ENCODE measurements at regions not wholly inside any gene's neighbourhood (a gene's known extent, or its start where the extent isn't known, plus 50 kb on each side); places are given as distances from the start of the nearest gene placed in this dataset.
"Not testable (repeated sequence)": the region's sequence is repeated elsewhere in the genome, so short reads cannot be mapped to it uniquely, and the experiment has no call there.

DNA sequence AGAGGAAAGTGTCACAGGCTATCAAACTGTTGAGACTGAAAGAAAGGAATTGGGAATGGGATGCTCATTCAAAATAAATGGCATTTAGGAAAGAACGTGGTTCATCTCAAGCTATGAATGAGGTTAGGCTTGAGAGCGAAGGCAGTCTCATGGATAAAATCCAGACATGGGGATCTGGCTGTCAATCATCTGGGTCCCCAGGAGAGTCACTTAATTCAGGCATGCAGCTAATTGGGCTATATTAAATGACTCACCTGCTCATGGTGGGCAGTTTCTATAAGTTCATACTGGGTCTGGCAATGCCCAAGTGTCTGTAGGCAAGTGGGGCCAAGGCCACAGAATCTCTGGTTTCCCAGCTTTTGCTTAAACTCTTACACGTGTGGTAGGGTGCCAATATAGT is 286.5 kb upstream of the SEMA6A start:
- DNase-seq, result no peak

DNA sequence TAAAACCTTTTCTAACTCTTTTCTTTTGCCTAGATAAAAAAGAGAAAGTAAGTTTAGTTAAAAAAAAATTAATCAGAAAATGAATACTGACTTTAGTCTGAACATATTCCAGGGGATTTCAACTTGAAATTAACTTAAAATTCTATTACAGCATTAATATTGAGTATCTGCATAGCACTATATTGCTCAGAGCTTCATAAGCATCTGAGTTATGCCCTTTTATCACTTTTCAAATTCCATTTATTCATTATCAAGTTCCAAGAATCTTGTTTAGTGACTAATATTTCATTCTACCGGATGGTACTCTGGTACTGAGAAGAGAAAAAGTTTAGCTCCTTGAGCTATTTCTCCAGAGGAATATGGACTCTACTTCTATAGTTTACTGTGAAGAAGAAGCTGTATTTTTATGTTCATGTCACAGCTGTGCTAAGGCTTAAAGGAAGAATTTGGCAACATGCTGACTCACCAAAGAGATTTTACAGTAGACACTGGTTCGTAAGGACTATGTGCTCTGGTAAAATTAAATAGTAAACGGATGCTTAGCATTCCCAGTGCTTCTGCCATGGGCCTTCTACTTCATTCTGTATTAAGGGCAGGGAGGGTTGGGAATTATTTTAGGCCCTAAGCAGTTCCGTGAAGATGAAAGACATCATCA is 285.2 kb upstream of the SEMA6A start:
- DNase-seq, result no peak

DNA sequence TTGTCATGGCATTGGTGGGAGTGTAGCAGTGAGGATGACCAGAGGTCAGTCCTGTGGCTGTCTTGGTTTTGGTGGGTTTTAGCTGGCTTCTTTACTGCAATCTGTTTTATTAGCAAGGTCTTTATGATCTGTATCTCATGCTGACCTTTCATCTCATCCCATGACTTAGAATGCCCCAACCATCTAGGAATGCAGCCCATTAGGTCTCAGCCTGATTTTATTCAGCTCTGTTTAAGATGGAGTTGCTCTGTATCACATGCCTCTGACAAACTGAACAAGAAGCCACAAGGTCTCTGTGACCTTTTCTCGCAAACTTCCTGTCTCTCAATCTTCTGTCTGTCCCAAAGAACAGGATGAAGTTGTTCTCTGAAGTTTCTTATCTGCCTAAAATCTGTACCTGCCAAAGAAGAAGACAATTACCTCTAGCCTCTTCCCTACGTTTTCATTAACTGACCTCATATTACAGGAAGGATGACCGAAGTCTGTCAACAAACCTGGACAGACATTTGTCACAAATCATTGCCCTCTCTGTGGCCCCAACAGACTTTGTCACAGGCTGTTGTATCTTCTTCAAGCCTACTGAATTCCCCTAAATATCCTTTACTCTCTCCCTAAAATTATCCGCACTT is 284.2 kb upstream of the SEMA6A start:
- DNase-seq, result no peak

DNA sequence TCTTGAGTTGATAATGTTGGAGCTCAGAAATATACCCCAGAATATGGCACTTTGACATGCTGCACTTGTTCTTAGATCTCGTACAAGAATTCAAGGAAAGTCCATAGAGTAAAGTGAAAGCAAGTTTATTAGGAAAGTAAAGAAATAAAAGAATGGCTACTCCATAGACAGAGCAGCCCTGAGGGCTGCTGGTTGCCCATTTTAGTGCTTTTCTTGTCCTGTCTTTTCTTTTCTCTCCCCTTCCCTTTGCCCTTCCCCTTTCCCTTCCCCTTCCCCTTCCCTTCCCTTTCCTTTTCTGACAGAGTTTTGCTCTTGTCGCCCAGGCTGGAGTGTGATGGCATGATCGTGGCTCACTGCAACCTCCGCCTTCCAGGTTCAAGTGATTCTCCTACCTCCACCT is 283.4 kb upstream of the SEMA6A start:
- not testable (repeated sequence) for DNase-seq

DNA sequence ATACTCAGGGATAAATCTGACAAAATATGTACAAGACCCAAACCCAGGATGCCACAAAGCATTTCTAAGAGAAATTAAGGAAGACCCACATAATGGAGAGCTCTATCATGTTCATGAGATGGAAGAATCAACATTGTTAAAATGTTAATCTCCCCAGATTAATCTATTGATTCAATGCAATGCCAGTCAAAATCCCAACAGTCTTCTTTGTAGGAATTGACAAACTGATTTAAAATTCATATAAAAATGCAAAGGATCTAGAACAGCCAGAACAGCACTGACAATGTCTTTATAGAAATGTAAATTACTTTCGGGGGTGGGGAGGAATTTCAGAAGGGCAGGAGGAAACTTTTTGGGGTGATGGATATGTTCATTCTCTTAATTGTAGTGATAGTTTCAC is 281.6 kb upstream of the SEMA6A start:
- no peak for DNase-seq

DNA sequence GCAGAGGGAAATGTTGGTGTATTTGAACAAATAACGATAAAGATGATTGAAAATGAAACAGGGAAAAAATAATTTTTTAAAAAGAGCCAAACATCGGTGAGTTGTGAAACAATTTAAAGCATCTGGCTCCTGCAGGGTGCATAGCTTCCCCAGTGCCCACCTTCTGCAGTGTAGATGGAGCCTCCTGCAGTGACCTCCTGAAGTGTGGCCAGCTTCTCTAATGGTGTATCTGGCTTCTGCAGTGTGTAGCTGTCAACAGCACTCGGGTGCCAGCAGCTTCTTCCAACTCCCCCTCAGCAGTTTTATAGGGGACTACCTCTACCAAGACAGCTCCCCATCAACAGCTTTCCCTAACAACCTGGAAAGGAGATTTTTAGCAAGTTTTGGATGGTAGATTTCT is 279.4 kb upstream of the SEMA6A start:
- no peak for DNase-seq

DNA sequence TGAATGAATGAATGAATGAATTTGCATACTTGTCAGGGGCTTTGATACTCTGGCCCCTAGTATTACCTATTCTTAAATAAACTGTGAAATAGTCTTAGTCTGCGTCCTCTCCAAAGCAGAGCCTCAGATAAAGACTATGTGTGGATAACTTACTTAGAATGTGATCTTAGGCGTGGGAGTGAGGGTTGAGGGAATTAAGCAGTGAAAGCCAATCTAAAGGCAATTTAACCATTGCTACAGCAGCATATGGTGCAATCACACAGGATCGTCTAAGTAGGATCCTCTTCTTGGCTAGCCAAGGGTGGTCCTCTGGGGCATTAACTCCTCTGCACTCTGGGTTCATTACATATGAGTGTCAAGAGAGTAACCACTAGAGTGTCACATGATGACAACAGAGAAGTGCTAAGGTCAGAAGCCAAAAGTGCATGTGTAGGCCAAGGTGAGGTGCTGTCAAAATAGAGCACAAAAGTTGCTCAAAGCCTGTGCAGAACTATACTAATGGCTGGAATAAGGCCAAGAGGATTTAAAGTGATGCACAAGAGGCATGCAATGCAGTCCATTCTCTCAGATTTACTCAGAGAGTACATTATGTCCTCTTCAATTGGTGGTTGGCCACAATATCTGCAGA is 274.4 kb upstream of the SEMA6A start:
- no peak for DNase-seq

DNA sequence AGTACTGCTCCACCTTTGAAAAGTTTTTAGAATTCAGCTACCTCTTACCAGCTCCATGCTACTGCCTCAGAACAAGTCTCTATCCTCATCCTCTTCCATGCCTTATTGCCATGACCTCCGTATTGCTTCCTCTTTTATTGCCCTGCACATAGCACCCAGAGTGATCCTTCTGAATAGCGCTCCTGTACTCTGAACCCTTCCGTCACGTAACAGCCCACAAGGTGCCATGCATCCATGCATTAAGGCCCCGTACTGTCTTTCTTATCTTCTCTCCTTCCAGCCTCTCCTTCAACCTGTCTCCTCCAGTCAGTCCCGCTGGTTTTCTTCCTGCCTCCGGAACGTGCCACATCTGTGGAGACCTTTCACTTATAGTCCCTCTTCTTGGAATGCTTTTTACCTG is 273.3 kb upstream of the SEMA6A start:
- no peak for DNase-seq

DNA sequence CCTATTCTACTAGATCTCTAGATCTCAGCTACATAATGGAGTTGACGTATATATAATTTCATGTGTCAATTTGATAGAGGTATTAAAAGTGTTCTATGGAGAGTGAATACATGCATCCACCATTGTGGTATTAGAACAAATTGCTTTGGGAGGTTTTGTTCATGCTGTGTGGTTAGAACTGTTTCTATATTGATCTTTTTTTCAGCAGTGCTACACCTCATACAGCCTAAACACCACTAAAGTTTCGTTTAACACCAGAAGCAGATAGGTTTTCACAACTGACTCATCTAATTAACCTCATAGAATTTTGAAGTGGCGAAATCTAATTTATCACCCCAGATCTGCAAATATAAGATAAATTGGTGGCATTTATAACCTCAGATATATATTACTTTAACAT is 269.4 kb upstream of the SEMA6A start:
- DNase-seq, result no peak

DNA sequence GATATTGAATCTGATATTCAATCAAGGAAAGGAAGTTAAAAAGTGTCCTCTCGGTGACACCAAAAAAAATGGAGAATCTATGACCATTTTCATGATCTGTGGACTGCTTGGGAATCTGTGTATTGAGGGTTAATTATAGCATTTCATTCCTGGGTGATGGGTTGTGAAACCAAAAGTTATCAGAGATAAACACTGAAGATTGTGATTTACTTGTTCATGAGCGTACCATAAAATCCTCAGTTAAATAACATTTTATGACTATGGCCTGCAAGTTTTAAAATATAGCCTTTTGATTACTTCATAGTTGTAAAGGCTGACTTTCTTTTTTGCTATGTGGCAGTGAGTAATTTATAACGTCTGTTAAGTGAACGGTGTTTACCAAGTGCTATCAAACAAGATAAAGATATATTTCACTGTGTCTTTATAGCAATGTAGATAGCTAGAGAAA is 267.9 kb upstream of the SEMA6A start:
- DNase-seq, result no peak

DNA sequence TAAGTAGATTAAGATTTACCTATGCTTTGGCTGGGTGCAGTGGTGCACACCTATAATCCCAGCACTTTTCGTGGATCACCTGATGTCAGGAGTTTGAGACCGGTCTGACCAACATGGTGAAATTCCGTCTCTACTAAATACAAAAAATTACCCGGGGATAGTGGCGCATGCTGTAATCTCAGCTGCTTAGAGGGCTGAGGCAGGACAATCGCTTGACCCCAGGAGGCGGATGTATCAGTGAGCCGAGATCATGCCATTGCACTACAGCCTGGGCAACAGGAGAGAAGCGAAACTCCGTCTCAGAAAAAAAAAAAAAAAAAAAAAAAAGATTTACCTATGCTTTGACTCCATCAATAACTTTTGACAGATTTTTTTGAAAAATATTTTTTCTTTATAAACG is 267.1 kb upstream of the SEMA6A start:
- no peak for DNase-seq

DNA sequence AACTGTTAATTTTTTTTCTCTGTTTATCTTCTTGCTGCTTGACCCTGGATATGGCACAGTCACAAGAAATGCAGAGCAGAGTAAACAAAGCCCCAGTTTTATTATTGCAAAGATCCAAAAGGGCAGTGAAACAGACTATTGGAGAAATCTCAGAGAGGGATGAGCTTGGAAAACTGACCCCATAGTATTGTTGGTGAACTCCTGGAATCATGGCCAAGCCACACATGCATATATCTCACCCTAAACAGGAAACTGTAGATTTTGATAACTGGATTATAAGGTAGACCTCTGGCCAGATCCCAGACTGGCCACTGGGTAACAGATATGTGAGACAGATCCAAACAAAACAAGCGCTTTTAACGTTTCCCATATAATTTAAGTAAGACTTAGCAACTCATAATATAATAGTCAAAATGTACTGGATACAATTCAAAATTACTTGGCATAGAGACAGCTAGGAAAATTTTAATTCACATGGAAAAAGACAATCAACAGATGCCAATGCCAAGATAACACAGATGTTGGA is 263.5 kb upstream of the SEMA6A start:
- DNase-seq, result no peak

DNA sequence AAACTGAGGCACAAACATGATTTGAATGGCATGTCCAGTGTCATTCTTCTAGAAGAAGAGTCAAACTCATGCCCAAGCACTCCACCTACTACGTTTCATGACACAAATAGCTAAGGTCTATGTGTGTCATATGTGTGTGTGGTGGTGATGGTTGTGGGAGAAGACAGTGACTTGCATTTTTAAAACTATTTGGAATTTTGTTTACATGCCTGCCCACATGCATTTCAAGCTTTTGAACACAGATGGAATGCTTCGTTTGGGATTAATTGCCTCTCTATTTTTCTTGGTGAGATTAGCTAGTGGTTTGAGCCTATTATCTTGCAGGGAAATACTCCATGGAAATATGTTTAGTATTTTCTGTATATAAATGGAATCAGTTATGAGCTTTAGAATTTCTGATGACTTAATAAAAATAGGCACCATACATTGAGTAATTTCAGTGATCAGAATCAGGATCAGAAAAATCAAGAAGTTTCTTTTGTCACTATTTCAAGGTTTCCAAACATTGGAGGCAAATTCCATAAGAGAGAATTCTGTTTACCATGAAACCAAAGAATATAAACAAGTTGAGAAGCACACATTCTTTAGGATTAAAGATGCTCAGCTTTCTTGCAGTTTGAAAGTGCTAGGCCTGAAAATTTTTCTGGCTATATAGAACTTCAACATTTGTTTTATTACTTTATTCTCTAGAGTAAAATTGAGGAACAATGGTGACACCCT is 260.3 kb upstream of the SEMA6A start:
- DNase-seq, result no peak

DNA sequence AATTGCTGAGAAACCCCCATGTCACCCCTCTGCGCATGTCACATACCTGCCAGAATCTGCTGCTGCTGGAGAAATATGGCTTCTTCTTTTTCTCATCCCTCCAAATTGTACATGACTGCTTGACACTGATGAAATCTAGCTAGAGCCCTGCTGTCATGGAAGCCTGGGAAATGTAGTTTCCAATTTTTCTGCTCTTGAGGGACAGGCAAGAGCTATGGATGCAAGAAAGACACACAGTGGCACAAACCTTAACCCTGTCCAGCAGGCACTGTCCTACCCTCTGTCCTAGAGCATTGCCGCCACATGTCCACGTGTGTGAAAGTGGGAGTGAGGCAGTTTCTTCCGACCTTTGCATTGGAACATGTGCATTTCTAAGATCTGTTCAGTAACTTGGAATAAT is 255.5 kb upstream of the SEMA6A start:
- DNase-seq, result no peak

DNA sequence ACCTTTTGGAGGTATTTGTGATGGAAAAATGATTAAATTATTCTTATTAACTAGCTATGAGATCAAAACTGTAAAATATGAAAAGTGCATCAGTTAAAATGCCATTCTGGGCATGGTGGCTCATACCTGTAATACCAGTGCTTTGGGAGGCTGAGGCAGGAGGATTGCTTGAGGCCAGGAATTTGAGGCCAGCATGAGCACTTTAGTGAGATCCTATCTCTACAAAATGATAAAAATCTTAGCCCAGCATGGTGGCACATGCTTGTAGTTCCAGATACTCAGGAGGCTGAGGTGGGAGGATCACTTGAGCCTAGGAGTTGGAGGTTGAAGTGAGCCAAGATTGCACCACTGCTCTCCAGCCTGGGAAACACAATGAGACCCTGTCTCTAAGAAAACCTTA is 252.5 kb upstream of the SEMA6A start:
- no peak for DNase-seq

DNA sequence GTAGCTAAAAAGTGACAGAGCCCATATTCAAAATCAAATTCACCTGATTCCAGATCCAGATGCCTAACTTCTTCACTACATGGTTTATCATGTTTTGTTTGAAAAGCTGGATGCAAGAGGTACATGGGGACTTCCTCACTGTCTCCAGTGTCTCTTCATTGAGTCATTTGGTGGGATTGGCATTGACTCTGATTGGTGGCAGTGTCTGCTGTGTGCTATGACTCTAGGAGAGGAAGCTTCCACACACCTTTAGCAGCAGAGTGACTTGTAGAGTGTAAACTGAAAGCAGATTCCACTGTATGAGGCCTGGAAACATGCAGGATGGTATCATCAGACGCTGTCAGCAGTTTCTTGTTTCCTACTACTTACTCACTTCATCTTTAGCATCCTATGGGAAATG is 250.9 kb upstream of the SEMA6A start:
- DNase-seq, result no peak

DNA sequence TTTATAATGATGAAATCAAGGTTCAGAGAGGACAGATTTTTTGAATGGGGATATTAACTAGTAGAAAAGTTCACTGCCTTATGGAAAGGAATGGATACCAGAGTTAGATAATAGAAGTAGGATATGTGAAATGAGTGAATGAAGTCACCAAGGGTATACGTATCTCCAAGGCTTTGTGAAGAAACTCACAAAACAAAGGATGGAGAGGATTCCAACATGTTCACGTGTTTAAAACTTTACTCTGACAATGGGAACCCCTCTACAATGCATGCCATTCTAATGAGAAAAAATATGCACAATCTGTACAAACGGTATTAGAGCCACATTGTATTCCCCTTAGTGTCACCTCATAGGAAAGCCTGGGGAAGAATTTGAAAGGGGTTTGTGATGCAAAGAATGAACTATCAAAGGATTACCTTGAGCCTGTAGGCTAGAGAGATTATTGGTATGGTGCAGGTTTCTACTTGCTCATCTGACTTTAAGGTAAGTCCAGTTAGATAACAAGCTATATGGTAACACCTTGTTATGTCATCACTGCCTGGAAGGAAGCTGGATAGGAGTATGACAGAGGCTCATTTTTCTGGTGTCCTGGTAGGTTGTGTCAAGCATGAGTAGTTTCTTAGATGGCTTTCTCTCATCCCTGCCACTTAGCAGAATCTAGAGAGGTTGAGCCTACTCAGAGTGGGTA is 250.3 kb upstream of the SEMA6A start:
- no peak for DNase-seq

DNA sequence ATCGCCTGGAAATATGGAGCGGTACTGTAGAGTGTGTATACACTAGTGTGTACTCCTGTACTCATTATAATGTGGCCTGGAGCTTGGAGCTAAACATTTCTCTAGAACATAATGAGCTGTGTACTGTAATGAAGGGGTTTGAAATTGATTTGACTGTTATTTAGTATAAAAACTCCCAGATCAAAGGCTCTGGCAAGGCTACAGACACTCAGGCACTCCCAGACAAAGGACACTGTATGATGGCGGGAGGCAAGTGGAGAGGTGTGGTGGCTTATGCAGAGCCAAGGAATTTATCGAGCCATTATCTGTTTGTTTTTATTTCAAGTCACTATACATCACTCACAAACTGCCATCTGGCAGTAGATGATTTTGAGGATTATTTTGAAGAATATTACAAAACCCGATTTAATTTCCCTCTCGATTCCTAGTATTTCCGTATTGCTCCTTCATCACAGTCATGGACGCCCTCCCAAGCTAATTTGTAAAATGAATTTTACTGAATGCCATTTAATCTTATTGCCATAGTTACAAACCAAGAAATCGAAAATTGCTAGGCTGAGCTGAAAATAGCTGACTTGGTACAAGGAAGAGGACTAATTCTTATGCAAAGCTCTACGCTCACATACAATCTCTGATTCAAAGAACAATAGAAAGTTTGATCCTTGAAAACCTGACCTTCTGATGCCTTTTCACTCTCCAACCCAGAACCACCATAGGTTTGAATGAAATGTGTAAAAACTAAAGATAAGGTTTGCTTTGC is 240.2 kb upstream of the SEMA6A start:
- no peak for DNase-seq

DNA sequence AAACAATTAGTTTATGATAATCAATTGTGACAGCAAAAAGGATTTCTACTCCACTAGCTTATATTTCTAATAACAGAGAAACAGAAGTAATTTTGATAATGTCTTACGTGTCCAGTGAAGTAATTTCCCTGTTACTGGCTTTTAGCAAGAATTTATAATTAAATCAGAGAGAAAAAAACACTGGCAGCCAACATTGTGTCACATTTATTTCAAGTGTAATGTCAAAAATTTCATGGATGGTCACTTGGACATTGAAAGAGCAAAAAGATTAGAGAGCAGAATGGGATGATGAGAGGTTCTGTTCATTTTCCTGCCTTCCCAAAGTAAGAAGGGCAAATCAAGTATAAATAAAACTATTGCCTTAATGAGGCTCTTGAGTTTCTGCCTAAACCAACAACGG is 239.3 kb upstream of the SEMA6A start:
- DNase-seq, result no peak

DNA sequence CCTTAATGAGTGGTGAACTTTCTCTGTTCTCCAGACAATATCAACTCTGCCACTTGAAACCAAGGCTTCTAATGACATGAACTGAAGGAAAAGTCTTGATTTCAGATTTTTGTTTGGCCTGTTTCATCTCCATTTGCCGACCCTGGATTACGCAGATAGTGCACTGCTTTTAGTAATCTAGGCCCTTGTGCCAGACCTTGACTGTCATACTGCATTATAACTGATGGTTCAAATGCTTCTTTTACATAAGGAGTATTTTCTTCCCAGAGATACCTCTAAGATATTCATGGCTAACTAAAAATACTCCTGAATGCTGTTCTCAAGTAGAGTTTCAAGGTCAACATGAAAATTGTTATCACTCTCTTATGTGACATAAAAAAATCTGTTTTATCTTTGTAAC is 238.7 kb upstream of the SEMA6A start:
- DNase-seq, result no peak

DNA sequence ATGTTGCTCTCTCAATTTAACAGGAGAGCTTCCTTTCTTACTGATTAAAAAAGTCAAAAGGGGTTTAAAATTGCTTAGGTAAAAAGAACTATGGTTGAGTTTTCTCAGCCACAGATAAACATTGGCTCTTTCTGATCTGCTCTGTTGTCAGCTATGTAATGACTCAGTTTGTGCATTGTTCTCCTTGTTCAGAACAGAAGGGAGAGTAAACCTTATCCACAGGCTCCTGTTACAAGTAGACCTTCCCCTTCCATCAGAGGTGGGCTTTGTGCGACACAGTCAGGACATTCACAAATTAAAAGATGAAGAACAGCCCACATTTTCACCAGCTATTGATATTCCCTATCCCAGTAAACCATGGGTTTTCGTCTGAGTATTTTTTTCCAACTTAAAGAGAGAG is 236.3 kb upstream of the SEMA6A start:
- DNase-seq, result no peak

DNA sequence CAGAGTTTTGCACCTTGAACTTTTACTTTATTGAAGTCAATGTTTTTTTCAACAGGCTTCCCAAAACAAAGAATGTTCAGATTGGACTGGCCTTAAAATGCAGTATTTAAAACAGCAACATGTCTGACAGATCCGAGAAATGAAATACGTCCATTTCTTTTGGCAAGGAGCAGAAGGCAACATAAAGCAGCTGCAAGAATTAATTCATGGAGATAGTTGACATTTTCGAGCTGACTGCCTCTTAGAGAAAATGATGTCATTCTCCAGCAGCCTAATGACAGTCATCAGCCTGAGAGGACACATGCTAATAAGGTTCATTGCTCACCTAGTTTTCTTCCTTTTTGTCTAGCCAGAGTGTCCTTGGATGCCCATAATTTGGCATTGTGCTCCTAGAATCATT is 232.2 kb upstream of the SEMA6A start:
- DNase-seq, result no peak

Measured in CD4-positive, alpha-beta T cell treated with Interleukin-17A for 4 hours (primary cell).